ENCODE measurements at regions not wholly inside any gene's neighbourhood (a gene's known extent, or its start where the extent isn't known, plus 50 kb on each side); places are given as distances from the start of the nearest gene placed in this dataset.

DNA sequence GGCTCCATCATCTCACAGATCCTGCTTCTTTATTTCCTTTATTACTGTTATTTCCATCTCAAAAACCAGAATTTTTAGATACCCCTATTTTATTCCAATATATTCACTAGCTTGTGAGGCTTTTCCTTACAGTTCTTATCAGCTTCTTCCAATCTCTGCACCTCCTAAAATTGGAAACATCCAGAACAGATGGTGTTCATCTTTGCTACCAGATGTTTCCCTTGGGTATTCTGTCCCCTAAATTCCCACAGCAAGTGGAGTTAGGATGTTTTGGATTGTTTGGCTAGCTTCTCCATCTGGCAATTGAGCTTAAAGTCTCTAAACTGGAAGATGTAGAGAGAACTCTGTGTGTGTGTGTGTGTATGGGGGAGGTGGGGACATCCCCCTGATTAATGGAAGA is 580.4 kb downstream of the DTWD2 start:
- TF ChIP-seq CTCF (IDR thresholded peaks at IDR 0.05; ENCODE audit: low read depth, low read length, poor library complexity, severe bottlenecking) (no peak), EZH2phosphoT487 (IDR thresholded peaks at IDR 0.05; ENCODE audit: borderline replicate concordance, low read length) (no peak)
